Type B pancreatic cell (in vitro differentiated cells): ENCODE measurements at regions not wholly inside any gene's neighbourhood (a gene's known extent, or its start where the extent isn't known, plus 50 kb on each side); places are given as distances from the start of the nearest gene placed in this dataset.

Experiments
- DNase-seq: peaks from one replicate; pipeline ENCODE4 v3.0.0; 2021; ENCODE audit warnings: mixed read lengths; ENCODE audit not compliant: unreplicated experiment; ENCODE audit errors: extremely low spot score
- H3K27ac Mint-ChIP-seq: 2 replicates; pipeline ENCODE4 v1.8.0; 2021; ENCODE audit warnings: mild to moderate bottlenecking, mixed read lengths
- H3K27me3 Mint-ChIP-seq: 2 replicates; pipeline ENCODE4 v1.8.0; 2021; ENCODE audit warnings: mixed read lengths
- H3K36me3 Mint-ChIP-seq: 2 replicates; pipeline ENCODE4 v1.8.0; 2021; ENCODE audit warnings: mixed read lengths
- H3K4me1 Mint-ChIP-seq: one replicate; pipeline ENCODE4 v1.8.0; 2021; ENCODE audit warnings: mixed read lengths; ENCODE audit not compliant: unreplicated experiment
- H3K4me3 Mint-ChIP-seq: 2 replicates; pipeline ENCODE4 v1.8.0; 2021; ENCODE audit warnings: mild to moderate bottlenecking, mixed read lengths
- H3K9me3 Mint-ChIP-seq: 2 replicates; pipeline ENCODE4 v1.8.0; 2021; ENCODE audit warnings: mixed read lengths
- TF ChIP-seq, protein P1 (sequence below): fragments of 200-600 bp; sonication (generic); conservative IDR thresholded peaks from 2 replicates; pipeline ENCODE4 v1.5.0; 2021; ENCODE audit warnings: antibody characterized with exemption, mild to moderate bottlenecking

DNA sequence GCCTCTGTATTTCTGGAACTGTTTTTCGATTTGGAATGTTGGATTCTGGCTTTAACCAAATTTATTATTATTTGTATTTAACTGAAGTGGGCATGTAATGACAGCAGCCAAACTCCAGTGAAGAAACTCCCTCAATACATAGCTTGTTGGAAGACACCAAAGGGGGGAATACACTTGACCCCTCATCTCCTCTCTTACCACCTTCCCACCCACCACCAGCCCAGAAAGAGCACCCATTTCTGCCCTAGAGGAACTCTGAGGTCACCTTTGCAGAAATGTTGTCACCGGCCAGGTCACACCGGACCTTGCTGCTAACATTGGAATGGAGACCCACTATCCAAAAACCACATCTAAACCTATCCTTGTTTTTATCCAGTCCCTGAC is 58.6 kb upstream of the CA12 start:
- Mint-ChIP-seq H3K9me3 (peaks cover 3% of the 10 kb centered on the region), H3K27me3 (peaks cover 16% of the 10 kb centered on the region), H3K4me1 (peaks cover 35% of the 10 kb centered on the region), H3K27ac (no peak overlapping the region), H3K4me3 (no peak overlapping the region), H3K36me3 (no peaks in the 10 kb centered on the region)
- no peak for DNase-seq
- TF ChIP-seq, protein P1, sequence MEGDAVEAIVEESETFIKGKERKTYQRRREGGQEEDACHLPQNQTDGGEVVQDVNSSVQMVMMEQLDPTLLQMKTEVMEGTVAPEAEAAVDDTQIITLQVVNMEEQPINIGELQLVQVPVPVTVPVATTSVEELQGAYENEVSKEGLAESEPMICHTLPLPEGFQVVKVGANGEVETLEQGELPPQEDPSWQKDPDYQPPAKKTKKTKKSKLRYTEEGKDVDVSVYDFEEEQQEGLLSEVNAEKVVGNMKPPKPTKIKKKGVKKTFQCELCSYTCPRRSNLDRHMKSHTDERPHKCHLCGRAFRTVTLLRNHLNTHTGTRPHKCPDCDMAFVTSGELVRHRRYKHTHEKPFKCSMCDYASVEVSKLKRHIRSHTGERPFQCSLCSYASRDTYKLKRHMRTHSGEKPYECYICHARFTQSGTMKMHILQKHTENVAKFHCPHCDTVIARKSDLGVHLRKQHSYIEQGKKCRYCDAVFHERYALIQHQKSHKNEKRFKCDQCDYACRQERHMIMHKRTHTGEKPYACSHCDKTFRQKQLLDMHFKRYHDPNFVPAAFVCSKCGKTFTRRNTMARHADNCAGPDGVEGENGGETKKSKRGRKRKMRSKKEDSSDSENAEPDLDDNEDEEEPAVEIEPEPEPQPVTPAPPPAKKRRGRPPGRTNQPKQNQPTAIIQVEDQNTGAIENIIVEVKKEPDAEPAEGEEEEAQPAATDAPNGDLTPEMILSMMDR: no peak

- H3K36me3 Mint-ChIP-seq: no peaks in the 10 kb centered on the region
- DNase-seq: no peak
- no peak overlapping the region for H3K27ac Mint-ChIP-seq
- H3K27me3 Mint-ChIP-seq: peaks cover 16% of the 10 kb centered on the region
- TF ChIP-seq, protein P1: no peak
- peaks cover 30% of the 10 kb centered on the region for H3K4me1 Mint-ChIP-seq
- H3K9me3 Mint-ChIP-seq: peaks cover 3% of the 10 kb centered on the region
- H3K4me3 Mint-ChIP-seq: no peak overlapping the region
These were observed 59.1 kb upstream of the CA12 start for GRCh38 chr15:63440756-63441155.

DNA sequence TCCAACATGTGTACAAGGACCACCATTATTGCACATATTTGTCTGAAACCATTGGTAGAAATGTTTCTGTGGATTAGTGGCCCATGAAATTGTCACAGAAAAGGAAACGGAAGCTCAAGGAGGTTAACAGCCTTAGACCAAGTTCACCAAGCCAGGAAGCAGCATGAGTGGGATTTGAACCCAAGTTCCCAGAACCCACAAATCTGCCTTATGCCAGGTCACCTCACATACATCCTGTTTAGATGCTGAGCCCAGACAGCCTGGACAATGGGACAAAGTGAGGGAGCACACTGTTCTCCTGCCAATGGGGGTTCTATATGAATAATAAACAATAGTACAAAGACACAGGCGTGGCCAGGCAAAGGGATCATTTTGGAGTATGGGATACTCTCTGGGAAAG is 59.6 kb upstream of the CA12 start:
- H3K4me3 Mint-ChIP-seq: no peak overlapping the region
- no peak for DNase-seq

GRCh38 chr15:63442080-63442479 is 60.4 kb upstream of the CA12 start:
- no peak for DNase-seq
- Mint-ChIP-seq H3K27ac (no peak overlapping the region), H3K4me1 (peaks cover 17% of the 10 kb centered on the region), H3K9me3 (no peaks in the 10 kb centered on the region), H3K27me3 (peaks cover 10% of the 10 kb centered on the region), H3K4me3 (no peak overlapping the region), H3K36me3 (no peaks in the 10 kb centered on the region)
- TF ChIP-seq, protein P1: no peak

More for the DNA sequence above, 59.6 kb upstream of the CA12 start:
- TF ChIP-seq, protein P1: no peak
- no peak overlapping the region for H3K27ac Mint-ChIP-seq
- peaks cover 3% of the 10 kb centered on the region for H3K9me3 Mint-ChIP-seq
- peaks cover 16% of the 10 kb centered on the region for H3K27me3 Mint-ChIP-seq
- H3K36me3 Mint-ChIP-seq: no peaks in the 10 kb centered on the region
- H3K4me1 Mint-ChIP-seq: peaks cover 25% of the 10 kb centered on the region

DNA sequence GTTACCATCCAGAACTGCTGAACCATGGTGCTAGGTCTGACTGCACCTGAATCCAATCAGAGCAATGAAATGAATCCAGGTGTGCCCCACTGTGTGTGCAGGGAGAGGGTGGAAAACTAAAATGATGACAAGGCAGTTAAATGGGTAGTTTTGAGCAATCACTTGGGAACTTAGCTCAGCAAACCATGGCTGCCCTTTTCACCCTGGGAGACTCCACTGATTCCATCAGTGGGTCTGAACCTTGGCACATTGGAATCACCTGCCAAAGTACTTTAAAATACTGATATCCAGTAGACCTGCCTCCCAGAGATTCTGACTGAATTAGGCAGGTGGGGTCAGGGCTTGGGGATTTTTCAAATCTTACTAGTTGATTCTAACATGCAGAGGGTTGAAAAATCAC is 59.8 kb upstream of the USP3 start:
- Mint-ChIP-seq H3K4me1 (peaks cover 15% of the 10 kb centered on the region), H3K4me3 (no peak overlapping the region), H3K27me3 (peaks cover 4% of the 10 kb centered on the region), H3K27ac (no peak overlapping the region), H3K36me3 (no peaks in the 10 kb centered on the region), H3K9me3 (no peaks in the 10 kb centered on the region)
- no peak for DNase-seq
- TF ChIP-seq, protein P1: no peak

DNA sequence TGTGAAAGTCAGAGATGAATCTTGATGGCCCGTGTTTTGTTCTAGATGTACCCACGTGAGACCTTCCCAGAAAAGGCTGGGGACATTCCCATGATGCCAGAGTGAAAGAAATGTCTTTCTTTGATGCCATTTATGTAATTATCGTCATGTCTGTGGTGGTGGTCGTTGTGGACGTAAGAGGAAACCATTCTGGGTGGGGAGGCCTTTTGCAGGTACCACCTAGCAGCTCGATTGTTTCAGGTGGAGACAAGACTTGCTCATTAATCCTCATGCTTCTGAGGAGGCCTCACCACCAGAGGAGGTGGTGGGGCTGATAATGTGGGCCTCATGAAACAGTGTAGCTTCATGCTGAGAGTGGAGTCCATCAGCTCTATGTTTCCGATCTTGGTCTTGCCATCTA is 58.1 kb upstream of the USP3 start:
- no peak overlapping the region for H3K4me3 Mint-ChIP-seq
- H3K27ac Mint-ChIP-seq: no peak overlapping the region
- no peak for DNase-seq
- no peaks in the 10 kb centered on the region for H3K27me3 Mint-ChIP-seq
- H3K9me3 Mint-ChIP-seq: no peaks in the 10 kb centered on the region
- H3K4me1 Mint-ChIP-seq: peaks cover 15% of the 10 kb centered on the region
- no peaks in the 10 kb centered on the region for H3K36me3 Mint-ChIP-seq
- TF ChIP-seq, protein P1: no peak
